CD4-positive, alpha-beta T cell (primary cell): ENCODE measurements at regions not wholly inside any gene's neighbourhood (a gene's known extent, or its start where the extent isn't known, plus 50 kb on each side); places are given as distances from the start of the nearest gene placed in this dataset.
"Not testable (repeated sequence)": the region's sequence is repeated elsewhere in the genome, so short reads cannot be mapped to it uniquely, and the experiment has no call there.

Experiments
- ATAC-seq: fragments of 200-7000 bp; cut with Tn5 transposase; one replicate; pipeline ENCODE4 v1.10.0; 2022; ENCODE audit warnings: mild to moderate bottlenecking; ENCODE audit not compliant: poor library complexity
- CTCF ChIA-PET: fragments of 350-600 bp; sonication (Branson Sonifier 250); formaldehyde crosslinking; loops from one replicate; lab custom pipeline; 2021; ENCODE audit warnings: antibody characterized with exemption, inconsistent platforms; lab: Charles Lee
- POLR2A ChIA-PET: fragments of 350-600 bp; sonication (Branson Sonifier 250); formaldehyde crosslinking; loops from one replicate; lab custom pipeline; 2021; ENCODE audit warnings: antibody characterized with exemption, inconsistent platforms; lab: Charles Lee
- DNase-seq, 14 experiments: peaks; one replicate each; pipeline ENCODE4 v3.0.0-alpha.2; 2013 to 2020; ENCODE audit warnings: mixed read lengths in 2 of 14
- H3K27ac ChIP-seq, 2 donors: one replicate each; pipeline versions ENCODE4 v1.5.1 to v1.7.0; 2013; ENCODE audit warnings: low read length in 2 of 2, low read depth in 1 of 2, mild to moderate bottlenecking in 1 of 2
- H3K27me3 ChIP-seq, 2 experiments: 1 replicate in 1 of 2; 2 replicates in 1 of 2; pipeline versions ENCODE4 v1.6.1 to v1.7.0; 2013; ENCODE audit warnings: low read length in 2 of 2, control low read depth in 1 of 2, mild to moderate bottlenecking in 1 of 2, moderate library complexity in 1 of 2; ENCODE audit not compliant: insufficient read depth in 2 of 2, control insufficient read depth in 1 of 2
- H3K36me3 ChIP-seq: one replicate; pipeline ENCODE4 v1.6.1; 2013; ENCODE audit warnings: low read length, control low read depth; ENCODE audit not compliant: insufficient read depth
- H3K4me1 ChIP-seq: one replicate; pipeline ENCODE4 v1.6.1; 2013; ENCODE audit warnings: low read length, control low read depth; ENCODE audit not compliant: insufficient read depth
- H3K4me3 ChIP-seq: one replicate; pipeline ENCODE4 v1.5.1; 2013; ENCODE audit warnings: mild to moderate bottlenecking, low read length, moderate library complexity
- H3K9me3 ChIP-seq, 2 experiments: 1 replicate in 1 of 2; 2 replicates in 1 of 2; pipeline versions ENCODE4 v1.6.1 to v1.7.0; 2013; ENCODE audit warnings: low read length in 2 of 2, mild to moderate bottlenecking in 2 of 2, control low read depth in 1 of 2, moderate library complexity in 1 of 2; ENCODE audit not compliant: control insufficient read depth in 1 of 2, insufficient read depth in 1 of 2
- H3K27ac Mint-ChIP-seq: one replicate; pipeline ENCODE4 v1.8.0; 2020; ENCODE audit warnings: mixed read lengths
- H3K27me3 Mint-ChIP-seq: one replicate; pipeline ENCODE4 v1.8.0; 2021; ENCODE audit warnings: mixed read lengths
- H3K36me3 Mint-ChIP-seq: one replicate; pipeline ENCODE4 v1.8.0; 2021; ENCODE audit warnings: low read depth, mixed read lengths
- H3K4me1 Mint-ChIP-seq: one replicate; pipeline ENCODE4 v1.8.0; 2021; ENCODE audit warnings: low read depth, mixed read lengths
- H3K4me3 Mint-ChIP-seq: one replicate; pipeline ENCODE4 v1.8.0; 2020; ENCODE audit warnings: mild to moderate bottlenecking, mixed read lengths
- H3K9me3 Mint-ChIP-seq: one replicate; pipeline ENCODE4 v1.8.0; 2020; ENCODE audit warnings: mixed read lengths
- CTCF ChIP-seq: fragments of 200-600 bp; IDR thresholded peaks from one replicate; pipeline ENCODE4 v1.8.0; 2022; ENCODE audit warnings: antibody characterized with exemption, mild to moderate bottlenecking
- intact Hi-C, 2 experiments: fragments of 100-400 bp; cut with DNase I in 1 of 2; cut with micrococcal nuclease in 1 of 2; formaldehyde crosslinking; loops; one replicate each; pipeline versions ENCODE4 v1.15.1 to v1.9.0; 2023 to 2025; cut with DNase I, micrococcal nuclease

GRCh38 chr19:30936276-30936675, 413.0 kb downstream of the TSHZ3 start:
- ChIA-PET CTCF (no interaction called here), POLR2A (no interaction called here)
- no peak for TF ChIP-seq CTCF
- H3K4me1 Mint-ChIP-seq = no peaks in the 10 kb centered on the region
- H3K36me3 Mint-ChIP-seq = no peaks in the 10 kb centered on the region
- no peaks in the 10 kb centered on the region for H3K27me3 ChIP-seq
- no peak overlapping the region for H3K27ac ChIP-seq
- no peaks in the 10 kb centered on the region for H3K9me3 ChIP-seq
- no peaks in the 10 kb centered on the region for H3K9me3 Mint-ChIP-seq
- H3K27me3 Mint-ChIP-seq = peaks cover 11% of the 10 kb centered on the region
- DNase-seq (no peak), ATAC-seq (no peak)
- H3K4me1 ChIP-seq = no peaks in the 10 kb centered on the region
- no peak overlapping the region for H3K4me3 Mint-ChIP-seq
- intact Hi-C loops = no loop called here
- no peak overlapping the region for H3K4me3 ChIP-seq
- no peak overlapping the region for H3K27ac Mint-ChIP-seq
- H3K36me3 ChIP-seq = no peaks in the 10 kb centered on the region

GRCh38 chr19:30935146-30935545, 414.1 kb downstream of the TSHZ3 start:
- no peak for ATAC-seq
- DNase-seq = no peak

GRCh38 chr19:30933454-30933853, 415.8 kb downstream of the TSHZ3 start:
- DNase-seq, H3K27ac Mint-ChIP-seq, H3K4me1 Mint-ChIP-seq, H3K27ac ChIP-seq, H3K9me3 ChIP-seq, intact Hi-C loops, H3K9me3 Mint-ChIP-seq, H3K4me1 ChIP-seq, H3K27me3 ChIP-seq, POLR2A ChIA-PET, CTCF ChIA-PET, H3K27me3 Mint-ChIP-seq, H3K4me3 ChIP-seq, H3K4me3 Mint-ChIP-seq, H3K36me3 ChIP-seq, H3K36me3 Mint-ChIP-seq, ATAC-seq: not testable (repeated sequence)

More at GRCh38 chr19:30935146-30935545, 414.1 kb downstream of the TSHZ3 start:
- Histone ChIP-seq H3K9me3 (no peaks in the 10 kb centered on the region), H3K27me3 (no peaks in the 10 kb centered on the region), H3K27ac (no peak overlapping the region), H3K4me3 (no peak overlapping the region), H3K36me3 (no peaks in the 10 kb centered on the region), H3K4me1 (no peaks in the 10 kb centered on the region)
- Mint-ChIP-seq H3K4me1 (no peaks in the 10 kb centered on the region), H3K4me3 (no peak overlapping the region), H3K27ac (no peak overlapping the region), H3K36me3 (no peaks in the 10 kb centered on the region), H3K27me3 (peaks cover 5% of the 10 kb centered on the region), H3K9me3 (no peaks in the 10 kb centered on the region)
- ChIA-PET CTCF (no interaction called here), POLR2A (no interaction called here)
- no peak for TF ChIP-seq CTCF
- intact Hi-C loops = no loop called here

- POLR2A ChIA-PET = no interaction called here
- CTCF ChIA-PET = no interaction called here
- Histone ChIP-seq H3K36me3 (no peaks in the 10 kb centered on the region), H3K27ac (no peak overlapping the region), H3K27me3 (no peaks in the 10 kb centered on the region), H3K4me3 (no peak overlapping the region), H3K9me3 (no peaks in the 10 kb centered on the region), H3K4me1 (no peaks in the 10 kb centered on the region)
- no peak for DNase-seq
- no peaks in the 10 kb centered on the region for H3K36me3 Mint-ChIP-seq
- ATAC-seq = no peak
- no peaks in the 10 kb centered on the region for H3K4me1 Mint-ChIP-seq
- no peak overlapping the region for H3K4me3 Mint-ChIP-seq
- H3K27ac Mint-ChIP-seq = no peak overlapping the region
- no peak for TF ChIP-seq CTCF
- no peaks in the 10 kb centered on the region for H3K27me3 Mint-ChIP-seq
- H3K9me3 Mint-ChIP-seq = no peaks in the 10 kb centered on the region
- intact Hi-C loops = no loop called here
Measured at GRCh38 chr19:30932854-30933253, 416.4 kb downstream of the TSHZ3 start.
